HCT116 (cell line): ENCODE measurements at regions not wholly inside any gene's neighbourhood (a gene's known extent, or its start where the extent isn't known, plus 50 kb on each side); places are given as distances from the start of the nearest gene placed in this dataset.

Experiments used
- ATAC-seq: fragments of 200-7000 bp; cut with Tn5 transposase; 2 replicates; pipeline ENCODE4 v1.9.1; 2020; ENCODE audit warnings: mild to moderate bottlenecking, moderate library complexity
- BruUV-seq: library from RNA; stranded (reverse); fragments of 400-500 nt; replicated peaks from 2 replicates; lab custom pipeline; 2021; lab: Mats Ljungman, UMichigan
- CTCF ChIA-PET: fragments of 300-600 bp; sonication (Branson Sonifier 250); formaldehyde crosslinking; loops from one replicate; lab custom pipeline; 2021; ENCODE audit warnings: antibody characterized with exemption; lab: Charles Lee
- POLR2A ChIA-PET: fragments of 300-600, 350-600 bp; sonication (Branson Sonifier 250); formaldehyde crosslinking; loops from one replicate; lab custom pipeline; 2021; ENCODE audit warnings: antibody characterized with exemption; lab: Charles Lee
- RAD21 ChIA-PET, 2 experiments: fragments of 300-600 bp; sonication (Branson Sonifier 250); formaldehyde crosslinking; loops; one replicate each; lab custom pipeline; 2023; ENCODE audit warnings: low total read pairs in 2 of 2; ENCODE audit not compliant: uncharacterized antibody in 2 of 2, unreplicated experiment in 2 of 2, low non-redundant PET in 1 of 2; lab: Charles Lee
- DNase-seq: peaks from one replicate; pipeline ENCODE4 v3.0.0-alpha.2; 2010; ENCODE audit warnings: low read depth, low spot score
- H2AFZ ChIP-seq: fragments of 200-600 bp; shearing (Covaris generic), sonication (generic); 2 replicates; pipeline ENCODE4 v1.6.1; 2017; ENCODE audit warnings: low read depth, mixed run types, mixed read lengths, antibody characterized with exemption, low read length; ENCODE audit not compliant: poor library complexity, severe bottlenecking
- H3K27ac ChIP-seq: 2 replicates; pipeline ENCODE4 v1.5.1; 2012; ENCODE audit warnings: low read depth, low read length
- H3K27me3 ChIP-seq: fragments of 200-600 bp; sonication (generic); 2 replicates; pipeline ENCODE4 v1.6.1; 2016; ENCODE audit warnings: mixed run types, low read length, mixed read lengths; ENCODE audit not compliant: insufficient read depth
- H3K36me3 ChIP-seq, 2 experiments: fragments of 200-500 bp in 1 of 2; fragments of 200-600 bp in 1 of 2; sonication (Bioruptor generic) in 1 of 2; sonication (generic) in 1 of 2; 2 replicates each; pipeline versions ENCODE4 v1.5.1 to v1.6.1; 2014 to 2016; ENCODE audit warnings: low read length in 2 of 2, inconsistent platforms in 1 of 2, mixed read lengths in 1 of 2, mixed run types in 1 of 2; ENCODE audit not compliant: insufficient read depth in 2 of 2, control insufficient read depth in 1 of 2
- H3K4me1 ChIP-seq, 2 experiments: fragments of 200-600 bp in 1 of 2; sonication (generic) in 1 of 2; 2 replicates each; pipeline versions ENCODE4 v1.5.1 to v1.6.1; 2012 to 2017; ENCODE audit warnings: low read length in 2 of 2, inconsistent platforms in 1 of 2, mild to moderate bottlenecking in 1 of 2, mixed read lengths in 1 of 2, mixed run types in 1 of 2, moderate library complexity in 1 of 2; ENCODE audit not compliant: insufficient read depth in 2 of 2, control insufficient read depth in 1 of 2
- H3K4me2 ChIP-seq: fragments of 200-600 bp; sonication (generic); 2 replicates; pipeline ENCODE4 v1.6.1; 2017; ENCODE audit warnings: mixed run types, low read length, mixed read lengths
- H3K4me3 ChIP-seq, 2 experiments: fragments of 200-600 bp in 1 of 2; sonication (generic) in 1 of 2; replicated peaks in 1 of 2; 2 replicates each; pipeline ENCODE4 v1.5.1; 2011 to 2016; ENCODE audit warnings: low read length in 2 of 2, control low read depth in 1 of 2, low read depth in 1 of 2, mild to moderate bottlenecking in 1 of 2, mixed read lengths in 1 of 2, mixed run types in 1 of 2
- H3K79me2 ChIP-seq: fragments of 200-600 bp; sonication (generic); 2 replicates; pipeline ENCODE4 v1.6.1; 2017; ENCODE audit warnings: mild to moderate bottlenecking, mixed run types, low read length, moderate library complexity, mixed read lengths; ENCODE audit not compliant: insufficient read depth
- H3K9ac ChIP-seq: fragments of 200-600 bp; sonication (generic); 2 replicates; pipeline ENCODE4 v1.6.1; 2016; ENCODE audit warnings: low read length, mixed read lengths
- H3K9me2 ChIP-seq: fragments of 200-600 bp; sonication (generic), shearing (Covaris generic); 2 replicates; pipeline ENCODE4 v1.6.1; 2017; ENCODE audit warnings: mixed run types, mild to moderate bottlenecking, moderate library complexity; ENCODE audit not compliant: insufficient read depth
- H3K9me3 ChIP-seq, 2 experiments: fragments of 200-500 bp in 1 of 2; fragments of 200-600 bp in 1 of 2; sonication (Bioruptor generic) in 1 of 2; sonication (generic) in 1 of 2; 2 replicates each; pipeline ENCODE4 v1.6.1; 2014 to 2017; ENCODE audit warnings: low read length in 2 of 2, mixed read lengths in 2 of 2, inconsistent platforms in 1 of 2, low read depth in 1 of 2, mild to moderate bottlenecking in 1 of 2, mixed run types in 1 of 2, moderate library complexity in 1 of 2; ENCODE audit not compliant: control insufficient read depth in 1 of 2, insufficient read depth in 1 of 2
- H4K20me1 ChIP-seq: fragments of 200-600 bp; sonication (generic), shearing (Covaris generic); 2 replicates; pipeline ENCODE4 v1.6.1; 2017; ENCODE audit warnings: mixed run types, mild to moderate bottlenecking, moderate library complexity; ENCODE audit not compliant: insufficient read depth
- CTCF ChIP-seq, 3 experiments: fragments of 200-600 bp in 1 of 3; sonication (generic) in 1 of 3; IDR thresholded peaks in 2 of 3; conservative IDR thresholded peaks in 1 of 3; 2 replicates each; pipeline ENCODE4 v1.5.1; 2012 to 2017; ENCODE audit warnings: low read depth in 2 of 3, low read length in 2 of 3, antibody characterized with exemption in 1 of 3, borderline replicate concordance in 1 of 3, control low read depth in 1 of 3, mild to moderate bottlenecking in 1 of 3, mixed read lengths in 1 of 3, mixed run types in 1 of 3, moderate library complexity in 1 of 3; ENCODE audit not compliant: insufficient read depth in 1 of 3
- POLR2AphosphoS5 ChIP-seq: IDR thresholded peaks from 2 replicates; pipeline ENCODE4 v1.6.1; 2011; ENCODE audit warnings: mild to moderate bottlenecking, low read depth, low read length, moderate library complexity
- REST ChIP-seq: IDR thresholded peaks from 2 replicates; pipeline ENCODE4 v1.6.1; 2012; ENCODE audit warnings: low read depth
- TCF7L2 ChIP-seq: IDR thresholded peaks from 2 replicates; pipeline ENCODE4 v1.7.0; 2011; ENCODE audit warnings: borderline replicate concordance, inconsistent platforms; ENCODE audit not compliant: insufficient read depth, insufficient read length; ENCODE audit errors: extremely low read depth
- intact Hi-C: fragments of 100-400 bp; cut with micrococcal nuclease; formaldehyde crosslinking; loops from 2 replicates; pipeline ENCODE4 v1.10.0; 2022

- peaks cover 3% of the 10 kb centered on the region; the same call in 1 of the 2 replicates for H3K9me2 ChIP-seq
- no peak overlapping the region for H3K27ac ChIP-seq
- H4K20me1 ChIP-seq = 0 out of 2 replicates have a peak, but pooled peaks cover 4% of the 10 kb centered on the region
- TF ChIP-seq TCF7L2 (no peak), POLR2AphosphoS5 (0 out of 2 replicates have a peak, but pooled peaks have one; percentile 14)
- RAD21 ChIA-PET = no interaction called here
- no peaks in the 10 kb centered on the region for H3K27me3 ChIP-seq
- H3K36me3 ChIP-seq = no peaks in the 10 kb centered on the region
- DNase-seq (no peak), ATAC-seq (no peak)
- H3K79me2 ChIP-seq = peaks cover 7% of the 10 kb centered on the region; the same call in 1 of the 2 replicates
- peaks cover 0 to 10% of the 10 kb centered on the region in 2 experiments; a peak in 1 of 4 replicates for H3K4me1 ChIP-seq
- CTCF ChIA-PET = no interaction called here
- H3K4me3 ChIP-seq = no peak overlapping the region
- POLR2A ChIA-PET = no interaction called here
- intact Hi-C loops = no loop called here
- no peak overlapping the region for H3K9ac ChIP-seq
- H3K9me3 ChIP-seq = no peaks in the 10 kb centered on the region
- no peak overlapping the region for H3K4me2 ChIP-seq
- H2AFZ ChIP-seq = no peak overlapping the region
- BruUV-seq = no TSS peak
These were observed 1116.9 kb upstream of the TMEM132C start for GRCh38 chr12:127150028-127150427.

- H3K4me3 ChIP-seq = no peak overlapping the region
- ATAC-seq (no peak), DNase-seq (no peak)
- H3K9me3 ChIP-seq = no peaks in the 10 kb centered on the region
- H2AFZ ChIP-seq = no peak overlapping the region
- H3K27ac ChIP-seq = no peak overlapping the region
- intact Hi-C loops = no loop called here
- H3K27me3 ChIP-seq = no peaks in the 10 kb centered on the region
- no peak overlapping the region for H3K4me2 ChIP-seq
- BruUV-seq = no TSS peak
- RAD21 ChIA-PET = no interaction called here
- H3K9me2 ChIP-seq = peaks cover 3% of the 10 kb centered on the region; the same call in 1 of the 2 replicates
- CTCF ChIA-PET = no interaction called here
- POLR2A ChIA-PET = no interaction called here
- H3K79me2 ChIP-seq = peaks cover 7% of the 10 kb centered on the region; the same call in 1 of the 2 replicates
- no peaks in the 10 kb centered on the region for H3K36me3 ChIP-seq
- peaks cover 0 to 10% of the 10 kb centered on the region in 2 experiments; a peak in 1 of 4 replicates for H3K4me1 ChIP-seq
- 0 out of 2 replicates have a peak, but pooled peaks cover 4% of the 10 kb centered on the region for H4K20me1 ChIP-seq
- no peak for TF ChIP-seq CTCF (IDR thresholded peaks at IDR 0.05 in 2 of 3, conservative IDR thresholded peaks at IDR 0.05 in 1 of 3; ENCODE audit: borderline replicate concordance in 1 of 3, insufficient read depth in 1 of 3, low read depth in 2 of 3, low read length in 2 of 3)
- no peak for TF ChIP-seq REST
- TF ChIP-seq POLR2AphosphoS5 = 0 out of 2 replicates have a peak, but pooled peaks have one; percentile 7
- no peak overlapping the region for H3K9ac ChIP-seq
These were observed 1116.5 kb upstream of the TMEM132C start for GRCh38 chr12:127150479-127150878.
